ENCODE measurements at regions not wholly inside any gene's neighbourhood (a gene's known extent, or its start where the extent isn't known, plus 50 kb on each side); places are given as distances from the start of the nearest gene placed in this dataset.

DNA sequence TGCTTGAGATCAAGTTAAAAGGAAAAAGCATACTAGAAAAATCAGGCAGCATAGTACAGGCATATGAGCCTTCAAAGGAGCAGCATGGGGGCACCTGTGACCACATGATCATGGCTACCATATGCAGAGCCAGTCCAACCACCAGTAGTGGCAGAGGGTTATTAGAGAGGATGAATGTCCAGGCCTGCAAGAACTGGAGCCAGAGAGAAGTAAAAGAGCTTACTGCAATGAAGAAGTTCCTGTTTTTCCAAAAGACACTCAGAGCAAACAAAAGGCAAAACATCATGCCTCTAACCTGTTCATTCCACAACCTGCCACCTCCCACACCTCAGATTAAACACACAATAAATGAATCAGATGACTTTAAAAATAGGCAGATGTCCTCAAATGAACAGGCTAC, 99.6 kb upstream of the NAMPT start:
- TF ChIP-seq, protein P1, sequence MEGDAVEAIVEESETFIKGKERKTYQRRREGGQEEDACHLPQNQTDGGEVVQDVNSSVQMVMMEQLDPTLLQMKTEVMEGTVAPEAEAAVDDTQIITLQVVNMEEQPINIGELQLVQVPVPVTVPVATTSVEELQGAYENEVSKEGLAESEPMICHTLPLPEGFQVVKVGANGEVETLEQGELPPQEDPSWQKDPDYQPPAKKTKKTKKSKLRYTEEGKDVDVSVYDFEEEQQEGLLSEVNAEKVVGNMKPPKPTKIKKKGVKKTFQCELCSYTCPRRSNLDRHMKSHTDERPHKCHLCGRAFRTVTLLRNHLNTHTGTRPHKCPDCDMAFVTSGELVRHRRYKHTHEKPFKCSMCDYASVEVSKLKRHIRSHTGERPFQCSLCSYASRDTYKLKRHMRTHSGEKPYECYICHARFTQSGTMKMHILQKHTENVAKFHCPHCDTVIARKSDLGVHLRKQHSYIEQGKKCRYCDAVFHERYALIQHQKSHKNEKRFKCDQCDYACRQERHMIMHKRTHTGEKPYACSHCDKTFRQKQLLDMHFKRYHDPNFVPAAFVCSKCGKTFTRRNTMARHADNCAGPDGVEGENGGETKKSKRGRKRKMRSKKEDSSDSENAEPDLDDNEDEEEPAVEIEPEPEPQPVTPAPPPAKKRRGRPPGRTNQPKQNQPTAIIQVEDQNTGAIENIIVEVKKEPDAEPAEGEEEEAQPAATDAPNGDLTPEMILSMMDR (IDR thresholded peaks at IDR 0.05): no peak
- no peak for TF ChIP-seq POLR2A (IDR thresholded peaks at IDR 0.05)

Measured in Peyer's patch (tissue), 4 donors.